Activated CD8-positive, alpha-beta T cell treated with anti-CD3 and anti-CD28 coated beads, Interleukin-2, amount 10 ng/mL, durations not matched to agents 7 days and 5 days (primary cell): ENCODE measurements at regions not wholly inside any gene's neighbourhood (a gene's known extent, or its start where the extent isn't known, plus 50 kb on each side); places are given as distances from the start of the nearest gene placed in this dataset.

Source experiments
- ATAC-seq: fragments of 150-1000 bp; cut with Tn5 transposase; one replicate; pipeline ENCODE4 v1.10.0; 2021; ENCODE audit warnings: moderate library complexity
- CTCF ChIA-PET: fragments of 350-600 bp; sonication (Branson Sonifier 250); formaldehyde crosslinking; loops from one replicate; lab custom pipeline; 2021; ENCODE audit warnings: antibody characterized with exemption; lab: Charles Lee
- POLR2A ChIA-PET: fragments of 350-600 bp; sonication (Branson Sonifier 250); formaldehyde crosslinking; loops from one replicate; lab custom pipeline; 2021; ENCODE audit warnings: antibody characterized with exemption; lab: Charles Lee
- DNase-seq: peaks from one replicate; pipeline ENCODE4 v3.0.0-alpha.2; 2020
- H3K27ac Mint-ChIP-seq: one replicate; pipeline ENCODE4 v1.8.0; 2021; ENCODE audit warnings: mild to moderate bottlenecking, mixed read lengths
- H3K27me3 Mint-ChIP-seq: one replicate; pipeline ENCODE4 v1.8.0; 2021; ENCODE audit warnings: low read depth, mixed read lengths
- H3K36me3 Mint-ChIP-seq: one replicate; pipeline ENCODE4 v1.8.0; 2021; ENCODE audit warnings: low read depth, mixed read lengths
- H3K4me1 Mint-ChIP-seq: one replicate; pipeline ENCODE4 v1.8.0; 2021; ENCODE audit warnings: low read depth, mixed read lengths
- H3K4me3 Mint-ChIP-seq: one replicate; pipeline ENCODE4 v1.8.0; 2021; ENCODE audit warnings: mild to moderate bottlenecking, mixed read lengths
- H3K9me3 Mint-ChIP-seq: one replicate; pipeline ENCODE4 v1.8.0; 2022; ENCODE audit warnings: mixed read lengths; ENCODE audit not compliant: insufficient read depth

DNA sequence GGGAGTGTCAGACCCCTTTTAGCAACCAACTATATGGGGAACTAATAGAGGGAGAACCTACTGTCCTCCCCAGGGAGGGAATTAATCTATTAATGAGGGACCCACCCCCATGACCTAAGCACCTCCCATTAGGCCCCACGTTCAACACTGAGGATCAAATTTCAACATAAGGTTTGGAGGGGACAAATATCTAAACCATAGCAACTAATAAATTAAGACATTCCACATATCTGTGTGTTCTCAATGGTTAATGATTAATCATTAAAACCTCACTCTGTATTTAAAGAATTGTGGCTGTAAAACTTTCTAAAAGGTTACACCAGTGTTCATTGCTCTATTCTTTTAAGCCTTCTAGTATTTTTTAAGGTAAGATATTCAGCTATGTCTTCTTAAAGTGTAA is 500.4 kb upstream of the SULF2 start:
- H3K36me3 Mint-ChIP-seq: no peaks in the 10 kb centered on the region
- ATAC-seq: no peak

DNA sequence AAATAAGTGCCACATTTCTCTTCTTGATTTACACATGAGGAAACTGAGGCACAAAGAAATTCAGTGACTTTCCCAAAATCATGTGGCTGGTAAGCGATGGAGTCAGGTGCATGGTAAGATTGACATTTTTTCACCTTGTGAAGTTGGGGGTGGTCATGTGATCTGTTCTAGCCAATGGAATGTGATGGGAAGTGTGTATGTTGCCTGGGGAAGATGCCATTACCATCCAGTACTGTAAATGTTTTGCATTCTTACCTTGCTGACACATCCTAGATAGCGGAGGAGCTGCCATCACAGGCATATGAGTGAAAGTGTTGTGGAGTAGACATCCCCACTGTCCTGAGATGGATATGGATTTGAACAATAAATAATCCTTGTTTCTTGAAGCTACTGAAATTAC is 499.6 kb upstream of the SULF2 start:
- Mint-ChIP-seq H3K27me3 (peaks cover 3% of the 10 kb centered on the region), H3K4me3 (no peak overlapping the region), H3K36me3 (no peaks in the 10 kb centered on the region), H3K4me1 (no peaks in the 10 kb centered on the region), H3K27ac (no peak overlapping the region), H3K9me3 (no peaks in the 10 kb centered on the region)
- ATAC-seq (no peak), DNase-seq (no peak)
- CTCF ChIA-PET: no interaction called here
- POLR2A ChIA-PET: no interaction called here

More for the DNA sequence above, 500.4 kb upstream of the SULF2 start:
- ChIA-PET CTCF (no interaction called here), POLR2A (no interaction called here)
- no peak overlapping the region for H3K4me3 Mint-ChIP-seq
- H3K27ac Mint-ChIP-seq: no peak overlapping the region
- no peaks in the 10 kb centered on the region for H3K4me1 Mint-ChIP-seq
- no peak for DNase-seq
- no peaks in the 10 kb centered on the region for H3K9me3 Mint-ChIP-seq
- H3K27me3 Mint-ChIP-seq: peaks cover 3% of the 10 kb centered on the region

DNA sequence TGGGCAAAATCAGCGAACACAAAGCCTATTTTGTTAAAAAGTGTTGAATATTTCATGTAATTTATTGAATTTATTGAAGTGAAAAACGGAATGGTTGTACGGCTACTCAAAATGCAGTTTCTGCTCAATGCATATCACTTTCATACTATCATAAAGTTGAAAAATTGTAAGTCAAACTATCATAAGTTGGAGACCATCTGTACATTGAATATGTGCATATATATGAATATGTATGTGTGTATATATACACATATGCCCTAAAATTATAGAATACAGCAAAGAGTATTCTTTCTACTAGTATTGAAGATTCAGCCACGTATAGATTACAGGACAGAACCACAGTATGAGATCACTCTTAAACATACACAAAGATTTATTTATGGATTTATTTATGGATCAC is 499.0 kb upstream of the SULF2 start:
- Mint-ChIP-seq H3K27ac (no peak overlapping the region), H3K36me3 (no peaks in the 10 kb centered on the region), H3K4me3 (no peak overlapping the region), H3K27me3 (peaks cover 5% of the 10 kb centered on the region), H3K9me3 (no peaks in the 10 kb centered on the region), H3K4me1 (no peaks in the 10 kb centered on the region)
- ATAC-seq (no peak), DNase-seq (no peak)
- CTCF ChIA-PET: no interaction called here
- POLR2A ChIA-PET: no interaction called here

DNA sequence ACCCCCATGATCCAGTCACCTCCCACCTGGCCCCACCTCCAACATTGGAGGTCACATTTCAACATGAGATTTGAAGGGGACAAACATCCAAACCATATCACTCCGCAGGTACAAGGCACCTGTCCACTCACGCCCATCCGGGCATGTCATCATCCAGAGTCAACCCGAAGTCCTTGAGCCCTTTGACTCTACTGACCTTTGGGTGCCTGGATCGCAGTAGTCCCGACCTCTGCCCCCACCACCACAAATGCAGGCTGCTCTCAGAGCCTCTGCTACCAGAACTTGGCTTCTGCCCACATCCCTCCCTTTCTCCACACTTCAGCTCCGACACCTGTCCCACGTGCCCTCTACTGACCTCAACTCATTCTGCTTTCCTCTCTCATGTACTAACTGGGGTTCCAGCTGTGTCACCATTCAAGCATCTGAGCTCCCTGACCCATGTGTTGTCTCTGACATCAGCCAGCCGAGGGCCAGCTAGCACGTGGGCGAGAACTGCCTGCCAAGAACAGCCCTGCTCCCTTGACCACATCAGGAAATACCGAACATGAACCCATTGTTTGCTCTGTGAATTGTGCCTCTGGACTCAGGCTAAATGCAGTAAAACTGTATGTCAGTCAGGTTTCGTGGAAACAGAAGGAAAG is 498.3 kb upstream of the SULF2 start:
- no peaks in the 10 kb centered on the region for H3K4me1 Mint-ChIP-seq
- no peaks in the 10 kb centered on the region for H3K36me3 Mint-ChIP-seq
- peaks cover 5% of the 10 kb centered on the region for H3K27me3 Mint-ChIP-seq
- H3K4me3 Mint-ChIP-seq: no peak overlapping the region
- H3K27ac Mint-ChIP-seq: no peak overlapping the region
- POLR2A ChIA-PET: no interaction called here
- ATAC-seq (no peak), DNase-seq (no peak)
- no peaks in the 10 kb centered on the region for H3K9me3 Mint-ChIP-seq
- CTCF ChIA-PET: no interaction called here

DNA sequence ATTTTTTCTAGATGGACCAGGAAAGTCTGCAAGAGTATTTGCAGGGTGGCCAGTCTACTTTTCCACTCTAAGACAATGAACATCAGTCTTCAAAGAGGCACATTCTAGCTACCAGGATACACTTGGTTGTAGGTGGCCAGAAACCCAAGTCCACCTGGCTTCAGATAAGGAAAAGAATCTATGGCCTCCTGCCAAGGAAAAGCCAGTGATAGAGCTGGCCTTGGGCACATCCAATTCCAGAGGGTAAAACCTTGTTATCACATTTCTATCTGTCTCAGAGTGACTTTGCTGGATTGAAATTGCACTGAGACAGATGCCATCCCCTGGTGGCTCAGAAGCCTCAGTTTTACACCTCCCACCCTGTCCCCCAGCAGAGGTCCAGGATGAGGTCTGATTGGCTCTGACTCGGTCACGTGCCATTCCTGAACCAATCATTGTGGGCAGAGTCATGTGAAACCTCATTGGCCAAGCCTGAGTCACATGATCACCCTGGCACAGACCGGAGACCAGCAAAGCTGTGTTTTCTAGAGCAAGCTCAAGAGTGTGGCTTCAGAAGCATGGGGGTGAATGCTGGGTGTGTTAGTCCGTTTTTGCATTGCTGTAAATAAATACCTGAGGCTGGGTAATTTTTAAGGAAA is 497.4 kb upstream of the SULF2 start:
- no peaks in the 10 kb centered on the region for H3K4me1 Mint-ChIP-seq
- ATAC-seq (no peak), DNase-seq (no peak)
- peaks cover 6% of the 10 kb centered on the region for H3K27me3 Mint-ChIP-seq
- no peak overlapping the region for H3K4me3 Mint-ChIP-seq
- H3K36me3 Mint-ChIP-seq: no peaks in the 10 kb centered on the region
- no peak overlapping the region for H3K27ac Mint-ChIP-seq
- ChIA-PET POLR2A (no interaction called here), CTCF (no interaction called here)
- H3K9me3 Mint-ChIP-seq: no peaks in the 10 kb centered on the region

DNA sequence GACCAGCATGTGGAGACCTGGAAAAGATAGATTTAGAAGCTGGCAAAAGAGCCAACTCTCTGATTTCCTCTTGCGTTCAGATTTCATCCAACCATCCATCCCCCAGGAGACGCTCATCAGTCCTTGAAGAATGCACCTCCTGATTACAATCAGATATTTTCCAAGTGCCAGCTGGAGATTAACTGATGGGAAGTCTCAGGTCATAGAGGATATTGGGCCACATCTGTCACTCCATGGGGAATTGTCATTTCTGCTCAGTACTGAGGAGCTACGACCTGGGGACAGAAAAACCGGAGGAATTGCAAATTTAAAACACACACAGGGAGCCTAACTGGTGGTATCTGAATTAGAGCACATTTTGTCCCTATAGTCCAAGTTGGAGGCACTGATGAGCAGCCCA is 496.2 kb upstream of the SULF2 start:
- Mint-ChIP-seq H3K4me1 (no peaks in the 10 kb centered on the region), H3K4me3 (no peak overlapping the region), H3K9me3 (no peaks in the 10 kb centered on the region), H3K27ac (no peak overlapping the region), H3K27me3 (peaks cover 11% of the 10 kb centered on the region), H3K36me3 (no peaks in the 10 kb centered on the region)
- ATAC-seq: no peak
- ChIA-PET POLR2A (no interaction called here), CTCF (interaction anchor here (0.6 kb wide), 1 partner anchor 212 kb away, joined by 3 read pairs; no protein-coding TSS in a partner anchor)
- DNase-seq: no peak

DNA sequence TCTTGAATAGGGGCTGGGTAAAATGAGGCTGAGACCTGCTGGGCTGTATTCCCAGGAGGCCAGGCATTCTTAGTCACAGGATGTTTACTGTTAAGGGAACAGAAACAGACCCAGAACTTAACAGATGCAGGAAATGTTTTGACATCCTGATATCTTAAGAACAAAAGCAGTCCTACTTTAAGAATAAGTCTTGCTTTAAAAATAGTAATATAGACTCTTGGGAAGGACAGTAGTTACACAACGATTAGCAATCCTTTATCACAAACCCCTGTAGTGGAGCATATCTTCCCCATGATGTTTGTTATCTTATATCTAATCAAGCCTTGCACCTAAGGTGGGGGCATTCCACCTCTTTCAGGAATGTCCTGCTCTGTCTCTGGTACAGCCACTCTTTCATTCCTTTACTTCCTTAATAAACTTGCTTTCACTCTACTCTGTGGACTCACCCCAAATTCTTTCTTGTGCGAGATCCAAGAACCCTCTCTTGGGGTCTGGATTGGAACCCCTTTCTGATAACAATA is 493.7 kb upstream of the SULF2 start:
- H3K4me3 Mint-ChIP-seq: no peak overlapping the region
- no peak overlapping the region for H3K27ac Mint-ChIP-seq
- ATAC-seq (no peak), DNase-seq (no peak)
- H3K36me3 Mint-ChIP-seq: no peaks in the 10 kb centered on the region
- H3K9me3 Mint-ChIP-seq: no peaks in the 10 kb centered on the region
- H3K4me1 Mint-ChIP-seq: no peaks in the 10 kb centered on the region
- H3K27me3 Mint-ChIP-seq: peaks cover 8% of the 10 kb centered on the region
- ChIA-PET CTCF (no interaction called here), POLR2A (no interaction called here)

DNA sequence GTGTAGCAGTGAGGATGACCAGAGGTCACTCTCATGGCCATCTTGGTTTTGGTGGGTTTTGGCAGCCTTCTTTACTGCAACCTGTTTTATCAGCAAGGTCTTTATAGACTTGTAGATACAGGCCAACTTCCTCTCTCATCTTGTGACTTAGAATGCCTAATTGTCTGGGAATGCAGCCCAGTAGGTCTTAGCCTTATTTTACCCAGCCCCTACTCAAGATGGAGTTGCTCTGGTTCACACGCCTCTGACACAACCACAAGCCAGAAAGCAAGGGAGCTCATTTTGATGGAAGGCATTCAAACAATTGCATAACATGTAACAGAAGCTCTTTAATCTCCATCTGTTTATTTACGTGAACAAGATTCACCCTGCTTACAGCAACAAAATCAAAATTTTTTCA is 492.0 kb upstream of the SULF2 start:
- CTCF ChIA-PET: no interaction called here
- Mint-ChIP-seq H3K4me1 (no peaks in the 10 kb centered on the region), H3K36me3 (no peaks in the 10 kb centered on the region), H3K4me3 (no peak overlapping the region), H3K27me3 (peaks cover 8% of the 10 kb centered on the region), H3K9me3 (no peaks in the 10 kb centered on the region), H3K27ac (no peak overlapping the region)
- ATAC-seq (no peak), DNase-seq (no peak)
- POLR2A ChIA-PET: no interaction called here

DNA sequence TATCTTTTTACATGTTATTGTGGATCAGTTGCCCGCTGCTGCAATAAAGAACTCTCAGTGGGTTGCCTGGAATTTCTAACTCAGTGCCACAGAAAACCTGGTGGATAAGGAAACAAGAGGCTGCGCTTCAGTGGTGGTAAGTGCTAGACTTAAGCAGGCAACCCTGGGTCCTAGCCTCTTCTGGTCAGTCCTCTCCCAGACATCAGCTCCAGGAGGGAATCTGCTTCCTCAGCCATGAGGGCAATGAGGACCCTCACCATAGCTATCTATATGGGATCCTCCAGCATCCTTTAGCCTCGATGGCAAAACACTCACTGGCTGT is 490.7 kb upstream of the SULF2 start:
- DNase-seq (no peak), ATAC-seq (no peak)
- Mint-ChIP-seq H3K27ac (no peak overlapping the region), H3K27me3 (peaks cover 13% of the 10 kb centered on the region), H3K9me3 (no peaks in the 10 kb centered on the region), H3K4me1 (no peaks in the 10 kb centered on the region), H3K36me3 (no peaks in the 10 kb centered on the region), H3K4me3 (no peak overlapping the region)
- POLR2A ChIA-PET: no interaction called here
- CTCF ChIA-PET: no interaction called here

DNA sequence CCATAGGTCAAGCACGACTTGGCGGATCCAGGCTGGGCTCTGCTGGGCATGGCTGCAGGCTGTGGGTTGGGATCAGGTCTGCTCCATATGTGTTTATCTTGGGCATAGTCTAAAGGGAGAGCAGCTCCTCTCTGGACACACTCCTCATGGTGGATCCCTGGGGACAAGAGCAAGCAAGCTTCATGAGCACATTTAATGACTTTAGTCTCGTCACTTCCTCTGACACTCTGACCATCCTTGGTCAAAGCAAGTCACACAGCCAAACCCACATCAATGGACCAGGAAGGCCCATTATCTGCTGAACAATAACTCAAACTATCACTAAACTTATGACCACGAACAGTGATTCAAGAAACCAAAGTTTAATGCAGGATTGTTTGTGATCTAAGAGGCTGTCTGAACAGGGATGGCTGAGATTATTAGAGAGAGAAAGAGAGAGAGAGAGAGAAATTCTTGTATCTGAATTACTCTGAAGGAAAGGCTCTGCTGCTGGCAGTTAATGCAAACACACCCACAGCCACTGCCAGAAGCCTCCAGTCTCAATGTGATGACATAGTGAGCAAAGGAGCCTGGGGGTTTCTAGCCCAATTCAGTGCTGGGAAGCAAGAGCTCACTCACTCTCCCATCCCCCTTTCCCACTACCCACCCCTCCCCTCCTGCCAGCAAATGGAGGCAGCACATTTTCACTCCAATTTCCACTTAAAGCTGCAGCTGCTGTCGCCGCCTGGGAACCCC is 490.2 kb upstream of the SULF2 start:
- ChIA-PET POLR2A (no interaction called here), CTCF (no interaction called here)
- Mint-ChIP-seq H3K4me3 (no peak overlapping the region), H3K27me3 (peaks cover 13% of the 10 kb centered on the region), H3K4me1 (no peaks in the 10 kb centered on the region), H3K36me3 (no peaks in the 10 kb centered on the region), H3K9me3 (no peaks in the 10 kb centered on the region), H3K27ac (no peak overlapping the region)
- ATAC-seq (no peak), DNase-seq (no peak)

DNA sequence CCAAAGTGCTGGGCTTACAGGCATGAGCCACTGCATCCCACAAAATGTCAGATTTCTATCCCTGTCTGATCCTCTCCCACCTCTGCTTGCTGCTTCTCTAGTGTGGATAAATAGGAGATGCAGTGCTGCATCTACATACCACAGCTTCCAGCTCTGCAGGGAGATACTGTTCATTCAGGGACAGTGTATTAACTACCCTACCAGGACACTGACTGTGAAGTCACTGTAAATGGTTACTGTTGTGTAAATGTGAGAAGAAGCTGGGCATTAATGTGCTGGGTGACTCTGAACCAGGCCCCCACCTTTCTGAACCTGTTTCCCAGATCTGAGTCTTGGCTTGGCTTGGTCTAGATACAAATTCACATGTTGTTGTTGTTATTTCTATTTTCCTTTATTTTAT is 488.6 kb upstream of the SULF2 start:
- H3K9me3 Mint-ChIP-seq: no peaks in the 10 kb centered on the region
- no peaks in the 10 kb centered on the region for H3K36me3 Mint-ChIP-seq
- CTCF ChIA-PET: no interaction called here
- H3K27me3 Mint-ChIP-seq: peaks cover 11% of the 10 kb centered on the region
- H3K27ac Mint-ChIP-seq: no peak overlapping the region
- no peaks in the 10 kb centered on the region for H3K4me1 Mint-ChIP-seq
- DNase-seq: no peak
- no peak overlapping the region for H3K4me3 Mint-ChIP-seq
- ATAC-seq: no peak
- POLR2A ChIA-PET: no interaction called here

DNA sequence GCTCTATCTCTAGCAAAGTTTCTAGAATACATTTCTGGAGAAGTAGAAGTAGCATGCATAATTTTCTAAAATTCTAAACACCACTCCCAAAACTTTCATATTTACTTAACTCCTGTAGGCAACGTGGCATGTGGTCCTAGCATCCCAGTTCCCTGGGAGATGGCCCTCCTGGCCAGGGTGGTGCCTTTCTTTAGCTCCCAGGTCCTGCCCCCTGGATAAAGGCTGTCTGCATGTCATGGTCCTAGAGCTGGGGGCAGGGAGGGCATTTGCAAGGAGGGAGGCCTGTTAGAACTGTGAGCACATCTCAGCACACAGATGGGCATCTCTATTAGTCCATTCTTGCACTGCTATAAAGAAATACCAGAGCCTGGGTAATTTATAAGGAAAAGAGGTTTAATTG is 485.6 kb upstream of the SULF2 start:
- H3K4me3 Mint-ChIP-seq: no peak overlapping the region
- H3K4me1 Mint-ChIP-seq: no peaks in the 10 kb centered on the region
- no peaks in the 10 kb centered on the region for H3K9me3 Mint-ChIP-seq
- no peak overlapping the region for H3K27ac Mint-ChIP-seq
- H3K27me3 Mint-ChIP-seq: peaks cover 5% of the 10 kb centered on the region
- ChIA-PET CTCF (no interaction called here), POLR2A (no interaction called here)
- no peaks in the 10 kb centered on the region for H3K36me3 Mint-ChIP-seq
- DNase-seq (no peak), ATAC-seq (no peak)
